Cardiac muscle cell (in vitro differentiated cells and primary cell): ENCODE measurements at regions not wholly inside any gene's neighbourhood (a gene's known extent, or its start where the extent isn't known, plus 50 kb on each side); places are given as distances from the start of the nearest gene placed in this dataset.

ENCODE experiments used
- DNase-seq, 2 donors: peaks; one replicate each; pipeline versions ENCODE4 v3.0.0 to v3.0.0-alpha.2; 2010 to 2017; ENCODE audit warnings: low read depth in 1 of 2, low spot score in 1 of 2
- H3K27ac ChIP-seq: fragments of 200-600 bp; sonication (generic); 2 replicates; pipeline ENCODE4 v1.5.1; 2016
- H3K27me3 ChIP-seq: fragments of 200-600 bp; sonication (generic); 2 replicates; pipeline ENCODE4 v1.6.0; 2016; ENCODE audit warnings: control low read depth
- H3K36me3 ChIP-seq: fragments of 200-600 bp; sonication (generic); 2 replicates; pipeline ENCODE4 v1.5.1; 2016; ENCODE audit warnings: control low read depth
- H3K4me1 ChIP-seq: fragments of 200-600 bp; sonication (generic); 2 replicates; pipeline ENCODE4 v1.8.1; 2017; ENCODE audit warnings: low read depth, mild to moderate bottlenecking, mixed run types
- H3K4me3 ChIP-seq: fragments of 200-600 bp; sonication (generic); 2 replicates; pipeline ENCODE4 v1.5.1; 2016; ENCODE audit warnings: mild to moderate bottlenecking
- H3K9me3 ChIP-seq: fragments of 200-600 bp; sonication (generic); 2 replicates; pipeline ENCODE4 v1.5.1; 2017; ENCODE audit warnings: low read depth, mild to moderate bottlenecking, control low read depth
- TF ChIP-seq, protein P1 (sequence below): IDR thresholded peaks from 2 replicates; pipeline ENCODE4 v1.5.1; 2012; ENCODE audit warnings: low read depth, mild to moderate bottlenecking, low read length

DNA sequence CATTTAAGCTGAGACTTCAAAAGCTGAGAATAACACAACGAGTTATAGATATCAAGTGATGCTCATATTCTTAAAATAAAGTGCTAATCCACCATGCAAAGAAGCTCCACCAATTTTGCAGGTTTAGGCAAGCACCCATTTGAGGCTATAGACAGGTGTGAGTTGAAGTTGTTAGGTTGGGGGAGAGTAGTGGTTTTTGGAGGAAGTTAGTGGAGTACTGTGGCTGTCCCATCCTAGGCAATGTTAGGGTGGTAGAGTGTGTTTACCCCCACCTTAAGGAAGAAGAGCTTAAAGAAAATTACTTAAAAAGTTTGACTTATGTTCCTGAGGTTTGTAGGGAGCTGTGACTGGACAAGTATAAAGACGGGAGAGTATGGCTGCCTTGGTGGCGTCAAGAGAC is 98.9 kb upstream of the MAN2A1 start:
- H3K27me3 ChIP-seq = no peaks in the 10 kb centered on the region
- no peak overlapping the region for H3K4me3 ChIP-seq
- H3K9me3 ChIP-seq = no peaks in the 10 kb centered on the region
- H3K4me1 ChIP-seq = no peaks in the 10 kb centered on the region
- TF ChIP-seq, protein P1, sequence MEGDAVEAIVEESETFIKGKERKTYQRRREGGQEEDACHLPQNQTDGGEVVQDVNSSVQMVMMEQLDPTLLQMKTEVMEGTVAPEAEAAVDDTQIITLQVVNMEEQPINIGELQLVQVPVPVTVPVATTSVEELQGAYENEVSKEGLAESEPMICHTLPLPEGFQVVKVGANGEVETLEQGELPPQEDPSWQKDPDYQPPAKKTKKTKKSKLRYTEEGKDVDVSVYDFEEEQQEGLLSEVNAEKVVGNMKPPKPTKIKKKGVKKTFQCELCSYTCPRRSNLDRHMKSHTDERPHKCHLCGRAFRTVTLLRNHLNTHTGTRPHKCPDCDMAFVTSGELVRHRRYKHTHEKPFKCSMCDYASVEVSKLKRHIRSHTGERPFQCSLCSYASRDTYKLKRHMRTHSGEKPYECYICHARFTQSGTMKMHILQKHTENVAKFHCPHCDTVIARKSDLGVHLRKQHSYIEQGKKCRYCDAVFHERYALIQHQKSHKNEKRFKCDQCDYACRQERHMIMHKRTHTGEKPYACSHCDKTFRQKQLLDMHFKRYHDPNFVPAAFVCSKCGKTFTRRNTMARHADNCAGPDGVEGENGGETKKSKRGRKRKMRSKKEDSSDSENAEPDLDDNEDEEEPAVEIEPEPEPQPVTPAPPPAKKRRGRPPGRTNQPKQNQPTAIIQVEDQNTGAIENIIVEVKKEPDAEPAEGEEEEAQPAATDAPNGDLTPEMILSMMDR = no peak
- no peak for DNase-seq
- H3K27ac ChIP-seq = no peak overlapping the region
- H3K36me3 ChIP-seq = no peaks in the 10 kb centered on the region

DNA sequence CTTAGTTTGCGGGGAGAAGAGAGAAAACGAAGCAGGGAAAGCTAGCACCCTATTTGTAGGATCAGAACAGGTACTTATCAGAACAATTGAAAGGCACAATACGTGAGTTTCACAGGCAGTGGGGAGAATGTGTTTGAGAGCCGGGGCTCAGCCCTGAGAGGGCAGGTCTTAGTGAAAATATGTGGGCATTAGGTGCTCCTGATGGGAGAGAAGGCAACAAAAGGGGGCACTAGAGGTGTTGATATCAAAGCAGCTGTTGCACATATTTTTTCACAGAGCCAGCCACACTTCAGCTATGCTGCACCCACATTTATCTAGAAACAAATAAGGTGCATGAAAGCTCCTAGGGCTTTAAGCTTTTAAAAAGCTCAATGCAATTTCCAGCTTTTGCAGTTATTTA is 99.7 kb upstream of the MAN2A1 start:
- TF ChIP-seq, protein P1 = no peak
- Histone ChIP-seq H3K9me3 (no peaks in the 10 kb centered on the region), H3K4me3 (no peak overlapping the region), H3K36me3 (no peaks in the 10 kb centered on the region), H3K4me1 (no peaks in the 10 kb centered on the region), H3K27ac (no peak overlapping the region), H3K27me3 (no peaks in the 10 kb centered on the region)
- no peak for DNase-seq

- no peaks in the 10 kb centered on the region for H3K4me1 ChIP-seq
- no peak overlapping the region for H3K4me3 ChIP-seq
- no peaks in the 10 kb centered on the region for H3K27me3 ChIP-seq
- H3K27ac ChIP-seq = no peak overlapping the region
- no peaks in the 10 kb centered on the region for H3K9me3 ChIP-seq
- H3K36me3 ChIP-seq = no peaks in the 10 kb centered on the region
- TF ChIP-seq, protein P1 = no peak
- DNase-seq = no peak
These were observed 100.5 kb upstream of the MAN2A1 start for GRCh38 chr5:109589239-109589638.

DNA sequence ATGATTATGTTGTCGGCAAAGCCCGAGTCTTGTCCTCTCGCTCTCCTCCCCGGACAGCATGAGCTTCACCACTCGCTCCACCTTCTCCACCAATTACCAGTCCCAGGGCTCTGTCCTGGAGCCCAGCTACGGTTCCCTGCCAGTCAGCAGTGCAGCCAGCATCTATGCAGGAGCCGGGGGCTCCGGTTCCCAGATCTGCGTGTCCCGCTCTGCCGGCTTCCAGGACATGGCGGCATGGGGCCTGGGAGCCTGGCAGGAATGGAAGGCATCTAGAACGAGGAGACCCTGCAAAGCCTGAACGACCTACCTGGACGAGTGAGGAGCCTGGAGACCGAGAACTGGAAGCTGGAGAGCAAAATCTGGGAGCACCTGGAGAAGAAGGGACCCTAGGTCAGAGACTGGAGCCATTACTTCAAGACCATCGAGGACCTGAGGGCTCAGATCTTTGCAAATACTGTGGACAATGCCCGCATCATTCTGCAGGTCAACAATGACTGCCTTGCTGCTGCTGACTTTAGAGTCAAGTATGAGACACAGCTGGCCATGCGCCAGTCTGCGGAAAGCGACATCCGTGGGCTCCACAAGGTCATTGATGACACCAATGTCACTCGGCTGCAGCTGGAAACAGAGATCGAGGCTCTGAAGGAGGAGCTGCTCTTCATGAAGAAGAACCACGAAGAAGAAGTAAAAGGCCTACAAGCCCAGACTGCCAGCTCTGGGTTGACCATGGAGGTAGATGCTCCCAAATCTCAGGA is 101.3 kb upstream of the MAN2A1 start:
- Histone ChIP-seq H3K36me3 (no peaks in the 10 kb centered on the region), H3K4me3 (no peak overlapping the region), H3K27ac (no peak overlapping the region), H3K9me3 (no peaks in the 10 kb centered on the region), H3K4me1 (no peaks in the 10 kb centered on the region), H3K27me3 (no peaks in the 10 kb centered on the region)
- no peak for DNase-seq
- TF ChIP-seq, protein P1 = no peak

GRCh38 chr5:109584986-109585599 is 104.6 kb upstream of the MAN2A1 start:
- no peak overlapping the region for H3K4me3 ChIP-seq
- H3K27ac ChIP-seq = no peak overlapping the region
- H3K9me3 ChIP-seq = no peaks in the 10 kb centered on the region
- no peaks in the 10 kb centered on the region for H3K27me3 ChIP-seq
- TF ChIP-seq, protein P1 = no peak
- peak in 1 of 2 donors; percentile 81 for DNase-seq
- H3K4me1 ChIP-seq = no peaks in the 10 kb centered on the region
- no peaks in the 10 kb centered on the region for H3K36me3 ChIP-seq
